ENCODE measurements at regions not wholly inside any gene's neighbourhood (a gene's known extent, or its start where the extent isn't known, plus 50 kb on each side); places are given as distances from the start of the nearest gene placed in this dataset.

DNA sequence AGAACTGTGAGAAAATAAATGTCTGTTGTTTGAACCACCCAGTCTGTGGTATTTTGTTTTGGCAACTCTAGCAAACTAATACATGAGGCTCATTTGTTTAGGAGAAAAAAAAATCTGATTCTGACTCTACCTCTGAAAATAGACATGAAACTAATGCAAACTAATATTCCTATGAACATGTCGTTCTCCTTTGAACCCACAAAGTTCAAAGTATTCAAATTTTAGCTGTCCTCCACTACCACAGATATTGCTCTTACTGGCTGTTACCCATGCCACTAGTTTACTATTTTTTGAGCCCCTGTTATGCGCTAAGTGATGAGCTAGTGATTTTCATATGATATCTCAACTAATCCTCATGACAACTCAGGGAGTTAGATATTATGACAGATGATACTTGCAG is 58.8 kb upstream of the ZNF804B start:
- no peak for DNase-seq (ENCODE audit: low read depth)

GRCh38 chr7:88694207-88694606 is 65.3 kb upstream of the ZNF804B start:
- no peak for DNase-seq (ENCODE audit: low read depth)

DNA sequence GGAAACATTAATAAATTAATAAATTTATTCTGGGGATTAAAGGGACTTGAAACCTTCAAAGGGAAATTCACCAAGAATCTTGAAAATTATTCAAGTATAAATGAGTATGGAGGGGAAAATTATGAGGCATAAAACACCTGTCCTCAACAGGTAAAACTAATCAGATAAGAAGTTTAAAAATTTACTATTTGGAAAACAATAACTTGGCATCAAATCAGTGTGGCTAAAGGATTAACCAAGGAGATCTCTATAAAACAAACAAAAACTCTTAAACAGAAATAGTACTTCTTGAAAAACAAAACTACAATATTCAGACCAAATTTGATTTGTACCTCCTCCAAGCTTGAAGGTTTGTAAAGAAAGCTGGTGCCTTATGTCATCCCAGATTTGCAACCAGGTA is 66.4 kb upstream of the ZNF804B start:
- DNase-seq (ENCODE audit: low read depth): no peak

DNA sequence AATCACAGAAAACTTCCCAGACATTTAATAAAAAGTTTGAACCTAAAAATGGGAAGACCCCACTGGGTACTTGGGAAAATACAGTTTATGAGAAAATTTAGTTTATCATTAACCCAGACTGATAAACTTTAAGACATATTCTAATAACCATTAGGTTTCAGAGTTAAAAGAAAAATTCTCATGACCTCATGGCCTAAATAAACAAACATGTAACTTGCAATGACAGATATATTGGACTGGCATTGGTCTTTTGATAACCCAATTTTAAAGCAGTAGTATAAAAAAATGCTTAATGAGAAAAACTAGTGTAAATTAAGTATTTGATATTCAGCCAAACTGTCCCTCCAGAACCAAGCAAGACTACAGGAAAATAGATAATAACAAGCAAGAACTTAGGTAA is 67.0 kb upstream of the ZNF804B start:
- no peak for DNase-seq (ENCODE audit: low read depth)

GRCh38 chr7:88689821-88690220 is 69.7 kb upstream of the ZNF804B start:
- DNase-seq (ENCODE audit: low read depth): no peak

DNA sequence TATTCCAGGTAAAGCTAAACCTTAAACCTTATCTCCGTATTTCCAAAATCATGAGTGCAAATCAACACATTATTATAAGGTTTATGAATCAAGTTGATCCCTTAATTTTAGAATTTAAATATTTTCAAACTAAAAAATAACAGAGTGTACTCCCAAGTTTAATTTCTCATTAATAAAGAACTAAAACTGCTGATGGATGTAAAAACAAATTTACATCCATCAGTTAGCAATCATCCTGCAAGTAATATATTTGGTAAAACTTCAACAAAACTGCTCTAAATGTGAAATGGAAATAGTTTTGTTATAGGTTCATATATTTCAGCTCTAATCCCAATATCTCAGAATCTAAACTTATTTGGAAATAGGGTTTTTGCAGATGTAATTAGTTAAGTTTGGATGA is 71.3 kb upstream of the ZNF804B start:
- DNase-seq (ENCODE audit: low read depth): no peak

GRCh38 chr7:88686468-88687229 is 72.9 kb upstream of the ZNF804B start:
- no peak for DNase-seq (ENCODE audit: low read depth)

- no peak for DNase-seq (ENCODE audit: low read depth)
Observed at GRCh38 chr7:88681682-88682081, 77.8 kb upstream of the ZNF804B start.

- no peak for DNase-seq (ENCODE audit: low read depth)
Observed at GRCh38 chr7:88670536-88670935, 89.0 kb upstream of the ZNF804B start.

DNA sequence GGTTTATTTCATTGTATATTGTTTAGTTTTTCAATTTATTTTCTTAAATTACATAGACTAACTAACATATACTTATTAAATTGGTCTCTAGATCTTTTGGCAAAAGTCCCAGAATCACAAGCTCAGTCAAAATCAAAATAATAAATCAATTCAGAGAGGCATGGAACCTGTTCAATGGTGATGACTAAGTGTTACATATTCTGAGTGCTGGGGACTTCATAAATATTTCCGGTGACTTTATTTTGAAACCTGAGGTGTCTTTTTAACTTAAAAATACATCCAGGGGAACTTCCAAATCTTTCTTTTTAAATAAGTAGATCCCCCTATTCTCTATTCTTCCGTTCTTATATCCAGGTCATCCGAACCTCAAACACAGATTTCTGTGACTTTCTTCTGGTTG is 89.6 kb upstream of the ZNF804B start:
- no peak for DNase-seq (ENCODE audit: low read depth)

DNA sequence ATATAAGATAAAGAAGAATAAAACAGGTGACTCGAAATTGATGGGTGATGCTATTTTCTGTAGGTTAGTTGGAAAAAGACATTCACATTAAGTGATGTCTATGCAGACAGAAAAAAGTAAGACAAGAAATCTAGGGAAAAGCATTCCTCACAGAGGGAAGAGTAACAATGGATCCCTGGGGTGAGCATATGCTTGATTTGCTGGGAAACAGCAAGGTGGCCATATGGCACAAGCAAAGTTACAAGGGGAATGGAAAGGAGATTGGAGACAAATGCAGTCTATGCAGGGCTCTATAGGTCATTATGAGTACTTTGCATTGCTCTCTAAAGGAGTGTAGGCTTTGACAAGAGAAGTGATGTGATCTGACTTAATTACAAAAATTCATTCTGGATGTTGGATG is 90.9 kb upstream of the ZNF804B start:
- no peak for DNase-seq (ENCODE audit: low read depth)

- DNase-seq (ENCODE audit: low read depth): no peak
Observed at GRCh38 chr7:88666626-88667025, 92.9 kb upstream of the ZNF804B start.

GRCh38 chr7:88665892-88666514 is 93.5 kb upstream of the ZNF804B start:
- no peak for DNase-seq (ENCODE audit: low read depth)

DNA sequence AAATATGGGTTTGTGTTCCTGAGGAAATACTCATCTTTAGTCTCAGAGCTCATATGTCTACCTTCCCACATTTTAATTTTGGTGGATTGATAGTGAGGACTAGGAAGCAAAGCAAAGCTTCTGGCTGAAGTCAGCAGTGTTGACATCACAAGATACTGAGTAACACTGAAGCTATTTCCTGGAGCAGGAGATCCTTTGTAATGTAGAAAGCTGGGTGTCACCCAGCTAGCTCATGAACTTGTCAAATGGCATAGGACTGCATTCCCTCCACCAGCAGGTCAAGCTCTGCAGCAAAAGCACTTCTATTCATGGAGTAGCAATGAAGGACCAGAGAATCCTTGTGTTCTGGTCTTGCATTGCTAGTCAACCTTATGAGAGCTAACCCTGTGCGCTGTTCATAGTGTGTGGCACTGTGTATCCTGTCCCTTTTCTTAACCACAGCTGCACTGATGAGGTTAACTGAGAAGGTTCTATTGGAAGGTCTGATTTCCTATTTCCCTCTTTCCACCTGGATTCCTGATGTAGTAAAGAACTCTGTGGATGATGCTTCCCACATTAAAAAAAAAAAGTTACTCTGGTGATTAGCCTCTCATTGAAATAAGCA is 94.8 kb upstream of the ZNF804B start:
- DNase-seq (ENCODE audit: low read depth): peak; percentile 49

DNA sequence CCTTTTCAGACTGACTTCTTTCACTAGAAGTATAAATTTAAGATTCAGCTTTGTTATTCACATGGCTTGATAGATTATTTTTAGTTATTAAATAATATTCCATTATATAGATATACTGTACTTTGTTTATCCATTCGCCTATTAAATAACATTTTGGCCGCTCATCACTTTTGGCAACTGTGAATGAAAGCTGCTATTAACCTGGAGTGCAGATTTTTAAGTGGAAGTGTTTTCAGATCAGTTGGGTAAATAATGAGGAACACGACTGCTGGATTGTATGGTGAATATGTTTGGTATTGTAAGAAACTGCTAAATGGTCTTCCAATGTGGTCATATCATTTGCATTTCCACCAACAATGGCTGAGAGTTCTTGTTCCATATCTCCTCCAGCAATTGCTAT is 97.6 kb upstream of the ZNF804B start:
- DNase-seq (ENCODE audit: low read depth): no peak

DNA sequence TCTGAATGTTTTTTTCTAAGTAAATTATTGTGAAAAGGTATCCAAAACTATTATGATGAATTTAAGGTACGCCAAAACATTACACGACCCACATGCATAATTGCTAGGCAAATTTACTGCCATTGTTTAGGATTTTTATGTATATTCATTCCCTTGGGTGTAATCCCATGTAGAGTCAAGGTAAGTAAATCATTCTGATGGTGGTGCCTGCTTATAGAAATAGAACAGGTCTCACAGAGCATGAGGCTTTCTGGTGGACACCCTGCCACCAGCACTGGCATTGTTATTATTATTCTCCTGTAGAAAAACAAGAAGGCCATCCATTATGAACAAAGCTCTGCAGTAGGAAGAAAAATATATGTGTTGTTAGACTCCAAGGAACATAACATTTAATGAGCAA is 111.7 kb upstream of the ZNF804B start:
- DNase-seq (ENCODE audit: low read depth): no peak

DNA sequence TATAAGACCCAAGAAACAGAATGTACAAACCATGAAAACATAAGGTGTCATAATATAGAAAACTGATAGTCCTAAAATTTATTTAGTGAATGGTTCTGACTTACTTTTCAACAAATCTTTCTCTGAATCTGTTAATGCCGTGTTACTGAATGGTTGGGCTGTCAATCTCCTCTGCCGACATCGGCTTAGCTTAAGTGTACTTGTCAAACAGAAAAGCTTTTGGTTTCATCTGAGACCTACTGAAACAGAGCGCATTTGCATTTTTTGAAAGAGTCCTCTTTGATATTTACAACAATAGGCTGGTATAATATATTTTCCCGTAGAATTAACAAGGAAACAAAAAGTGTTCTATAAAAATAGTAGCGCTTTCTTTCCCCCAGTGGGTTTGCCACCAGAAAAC is 120.9 kb upstream of the ZNF804B start:
- no peak for DNase-seq (ENCODE audit: low read depth)

- no peak for DNase-seq (ENCODE audit: low read depth)
Observed at GRCh38 chr7:88637795-88638194, 121.7 kb upstream of the ZNF804B start.

DNA sequence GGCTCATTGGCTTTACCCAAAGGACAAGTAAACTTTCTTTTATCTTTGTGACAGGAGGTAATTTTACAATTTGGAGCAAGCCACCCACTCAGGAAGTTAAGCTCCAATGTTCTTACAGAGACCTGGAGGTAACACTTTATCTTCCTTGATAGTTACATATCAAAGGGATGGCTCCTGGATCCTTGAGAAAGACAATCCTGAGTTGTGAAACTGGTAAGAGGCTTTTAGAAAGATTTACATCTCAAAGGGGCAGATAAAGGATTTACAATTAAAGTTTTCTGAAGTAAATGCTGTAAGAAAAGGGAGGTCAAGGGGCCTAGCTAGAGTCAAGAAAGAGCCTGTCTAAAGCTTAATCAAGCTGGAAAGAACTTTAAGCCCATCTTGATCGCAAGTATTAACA is 124.4 kb upstream of the ZNF804B start:
- DNase-seq (ENCODE audit: low read depth): no peak

DNA sequence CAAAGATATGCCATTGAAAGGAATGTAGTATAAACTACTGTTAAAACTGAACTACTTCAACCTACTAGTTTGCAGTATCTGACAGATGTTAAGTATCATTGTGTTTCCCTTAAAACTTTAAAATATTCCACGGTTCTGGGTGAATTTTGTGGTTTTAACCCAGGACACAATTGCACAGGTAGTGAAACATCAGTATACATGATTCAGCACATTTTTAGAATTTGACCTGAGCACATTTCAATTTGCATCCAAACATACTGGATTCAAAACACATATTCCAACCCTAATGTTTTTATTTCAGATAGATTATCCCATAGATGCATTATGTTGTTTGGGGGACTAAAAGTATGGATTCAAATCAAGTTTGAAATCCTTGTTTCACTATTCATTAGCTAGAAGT is 129.9 kb upstream of the ZNF804B start:
- no peak for DNase-seq (ENCODE audit: low read depth)

DNA sequence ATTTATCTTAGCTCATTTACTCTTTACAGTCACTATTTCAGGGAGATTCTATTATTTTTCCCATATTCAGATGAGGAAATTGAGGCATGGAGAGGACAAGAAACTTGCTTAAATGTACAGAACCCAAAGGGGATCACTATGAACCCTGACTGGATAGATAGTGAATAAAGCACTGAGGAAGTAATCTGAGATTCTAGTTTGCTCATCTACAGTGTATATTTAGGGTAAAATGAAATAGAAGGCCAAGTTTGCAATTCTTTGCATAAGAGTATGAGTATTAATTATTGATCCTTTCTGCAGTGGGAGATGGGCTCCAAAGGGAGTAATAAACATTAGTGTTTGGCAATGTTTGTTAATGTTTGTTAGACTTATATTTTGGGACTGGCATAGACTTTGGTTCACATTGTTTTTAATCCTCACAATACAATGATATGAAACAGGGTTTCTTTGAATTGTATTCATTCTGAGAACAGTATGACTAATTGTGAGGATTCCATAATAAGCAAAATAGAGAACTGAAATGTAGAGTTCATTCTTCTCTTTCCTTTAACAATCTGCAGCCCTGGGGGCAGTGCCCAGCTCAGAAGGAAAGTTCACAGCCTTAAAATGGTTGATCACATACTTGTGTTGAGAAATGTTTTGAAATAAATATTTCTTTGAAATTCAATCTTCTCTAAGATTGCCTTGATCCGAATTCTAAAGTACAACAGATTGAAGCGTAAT is 131.0 kb upstream of the ZNF804B start:
- no peak for DNase-seq (ENCODE audit: low read depth)

- DNase-seq (ENCODE audit: low read depth): no peak
Observed at GRCh38 chr7:88617185-88617584, 142.3 kb upstream of the ZNF804B start.

DNA sequence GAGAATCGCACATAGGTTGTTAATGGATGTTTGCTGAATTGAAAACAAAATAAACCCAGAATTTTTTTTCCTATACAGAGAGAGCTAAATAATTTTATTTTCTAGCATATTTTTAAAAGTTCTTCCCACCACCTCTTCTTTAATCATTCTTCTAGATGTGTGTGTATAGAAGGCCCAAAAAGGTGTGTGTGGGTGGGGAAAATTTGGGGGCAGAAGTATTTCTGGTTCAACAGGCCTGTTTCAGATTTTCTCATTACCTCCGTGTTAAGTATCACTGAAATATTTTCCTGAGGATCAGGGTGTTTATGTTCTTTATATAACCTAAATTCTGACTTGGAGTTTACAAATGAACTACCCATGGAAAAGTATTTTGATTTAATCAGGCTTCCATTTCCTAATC is 144.2 kb upstream of the ZNF804B start:
- DNase-seq (ENCODE audit: low read depth): no peak

Measured in iris pigment epithelial cell (primary cell).